ENCODE measurements at regions not wholly inside any gene's neighbourhood (a gene's known extent, or its start where the extent isn't known, plus 50 kb on each side); places are given as distances from the start of the nearest gene placed in this dataset.
A peak's percentile ranks its signal among the peaks of the same experiment; 100 is the strongest.

DNA sequence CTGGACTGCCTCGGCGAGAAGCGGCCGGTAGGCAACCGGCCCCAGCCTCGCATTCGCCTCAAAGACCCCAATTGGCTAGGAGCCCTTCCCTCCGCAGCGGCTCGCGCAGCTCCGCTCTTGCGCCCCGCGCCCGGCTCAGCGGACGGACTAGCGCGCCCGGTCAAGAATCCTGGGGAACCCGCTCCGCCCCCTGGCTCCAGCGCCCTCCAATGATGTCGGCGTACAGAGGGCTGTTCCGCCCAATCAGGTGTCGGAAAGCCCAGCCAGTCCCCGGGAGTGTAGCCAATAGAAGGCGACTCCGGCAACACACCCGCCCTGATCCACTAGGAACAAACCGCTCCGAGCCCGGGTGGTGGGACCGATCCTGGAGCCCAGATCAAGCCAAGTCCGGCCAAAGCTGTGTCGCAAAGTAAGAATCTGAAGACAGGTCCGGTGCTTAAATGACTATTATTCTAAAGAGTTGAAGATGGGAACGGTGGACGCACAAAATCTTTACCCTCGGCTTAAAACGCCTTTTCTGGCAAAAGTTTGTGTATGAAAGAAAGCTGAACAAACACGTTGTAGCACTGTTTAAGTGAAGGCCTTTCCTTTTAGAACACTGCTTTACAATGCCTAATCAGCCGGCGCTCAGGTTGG lies 132.2 kb downstream of the OGFRL1 start:
- DNase-seq (ENCODE audit: extremely low read depth, low read depth) = peak; percentile 91

DNA sequence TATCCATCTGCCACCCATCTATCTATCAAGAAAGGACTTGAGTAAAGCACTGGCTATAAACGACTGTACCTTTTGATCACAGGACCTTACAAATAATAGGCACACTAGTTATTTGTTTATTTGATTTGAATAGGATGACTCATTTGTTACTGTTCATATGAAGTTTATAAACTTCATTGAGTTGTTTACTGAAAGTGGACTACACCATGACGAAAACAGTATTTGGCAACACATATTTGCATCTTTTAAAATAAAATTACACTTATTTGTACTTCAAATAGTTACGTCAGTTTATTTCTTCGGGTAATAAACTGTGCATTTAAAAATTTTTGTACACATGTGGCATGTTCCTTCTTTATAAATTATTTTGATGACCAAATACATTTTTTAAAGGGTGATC lies 133.0 kb downstream of the OGFRL1 start:
- DNase-seq (ENCODE audit: extremely low read depth, low read depth) = no peak

DNA sequence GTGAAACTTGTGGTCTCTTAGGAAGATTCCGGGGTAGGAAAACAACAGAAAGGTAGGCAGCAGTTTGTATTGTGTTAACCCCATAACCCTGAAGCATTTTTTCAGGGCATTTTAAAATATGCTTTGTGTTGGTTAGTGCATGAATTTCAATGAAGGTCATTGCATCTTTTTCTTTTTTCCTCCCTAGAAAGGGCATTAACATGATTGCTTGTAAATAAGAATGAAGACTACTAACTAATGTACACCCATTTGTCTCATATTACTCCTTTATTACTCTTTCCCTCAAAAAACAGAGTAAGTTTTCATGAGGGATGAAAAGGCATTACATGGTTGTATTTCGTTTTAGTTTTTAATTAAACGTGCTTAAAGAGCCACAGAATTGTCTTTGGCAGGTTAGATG lies 141.4 kb downstream of the OGFRL1 start:
- no peak for DNase-seq (ENCODE audit: extremely low read depth, low read depth)

DNA sequence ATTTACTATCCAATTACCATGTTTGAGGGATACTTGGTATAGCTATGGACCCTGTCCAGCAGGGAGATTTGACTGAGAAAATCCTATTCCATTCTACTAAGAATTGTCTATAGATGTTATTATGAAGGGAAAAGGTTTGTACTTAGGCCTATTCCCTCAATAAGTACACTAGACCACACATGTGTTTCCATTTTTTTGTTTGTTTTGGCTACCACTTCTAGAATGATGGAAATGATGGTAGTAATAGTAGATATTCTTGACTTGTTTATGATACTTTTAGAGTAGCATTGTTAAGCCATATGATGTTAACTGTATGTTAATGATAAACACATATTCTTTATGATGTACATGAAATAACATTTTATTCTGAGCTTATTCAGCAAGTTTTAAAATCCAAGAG lies 144.8 kb downstream of the OGFRL1 start:
- no peak for DNase-seq (ENCODE audit: extremely low read depth, low read depth)

DNA sequence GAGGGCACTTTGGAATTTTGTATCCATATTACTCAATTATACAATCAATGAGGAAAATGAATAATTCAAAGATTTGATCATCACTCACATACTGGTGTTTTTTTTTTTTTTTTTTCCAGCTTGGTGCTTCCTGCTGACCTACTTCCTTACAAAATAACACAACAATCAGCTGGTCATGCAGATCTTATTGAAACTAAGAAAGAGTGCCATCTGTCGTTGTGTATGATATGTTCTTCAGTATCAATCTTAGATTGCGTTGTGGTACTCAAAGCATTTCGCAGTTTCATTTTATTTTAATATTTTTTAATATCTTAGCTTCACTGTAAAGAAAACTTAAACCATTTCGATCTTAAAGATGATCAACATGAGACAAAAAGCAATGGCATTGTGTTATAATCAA lies 155.6 kb downstream of the OGFRL1 start:
- DNase-seq (ENCODE audit: extremely low read depth, low read depth) = peak; percentile 49

DNA sequence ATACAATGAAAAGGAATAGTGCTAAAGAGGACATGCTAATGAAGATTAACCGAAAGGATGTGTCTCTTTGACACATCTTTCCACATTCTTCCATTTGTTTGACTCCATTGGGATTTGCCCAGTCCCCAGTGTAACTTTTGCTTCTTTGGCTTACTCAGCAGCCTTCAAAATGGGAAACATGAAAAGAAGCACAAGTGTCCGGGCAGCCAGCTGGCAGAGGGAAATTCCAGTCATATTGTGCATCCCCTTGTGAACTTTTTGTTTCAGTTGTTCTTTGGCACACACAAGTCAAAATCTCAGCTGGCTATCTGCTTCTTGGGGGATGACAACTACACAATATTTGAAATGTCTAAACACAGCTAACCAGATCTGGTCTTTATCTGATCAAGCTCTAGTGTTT lies 157.4 kb downstream of the OGFRL1 start:
- DNase-seq (ENCODE audit: extremely low read depth, low read depth) = no peak

DNA sequence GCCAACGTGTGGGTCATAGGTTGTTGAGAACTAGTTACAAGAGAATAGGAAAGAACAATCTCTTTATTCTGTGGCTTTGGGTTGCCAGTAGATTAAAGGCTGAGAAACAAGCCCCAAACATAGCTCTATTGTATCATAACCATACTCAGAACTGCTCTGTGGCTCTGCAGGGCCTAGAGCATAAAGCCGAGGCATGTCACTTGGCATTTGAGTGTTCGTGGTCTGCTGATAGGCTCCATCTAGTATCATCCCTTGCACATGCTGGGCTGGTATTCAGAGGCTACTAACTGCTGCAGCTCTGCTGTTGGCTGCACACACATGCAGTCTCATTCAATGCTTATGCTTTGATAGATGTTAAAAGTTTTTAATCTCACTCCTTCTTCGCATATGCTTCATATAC lies 157.9 kb downstream of the OGFRL1 start:
- no peak for DNase-seq (ENCODE audit: extremely low read depth, low read depth)

DNA sequence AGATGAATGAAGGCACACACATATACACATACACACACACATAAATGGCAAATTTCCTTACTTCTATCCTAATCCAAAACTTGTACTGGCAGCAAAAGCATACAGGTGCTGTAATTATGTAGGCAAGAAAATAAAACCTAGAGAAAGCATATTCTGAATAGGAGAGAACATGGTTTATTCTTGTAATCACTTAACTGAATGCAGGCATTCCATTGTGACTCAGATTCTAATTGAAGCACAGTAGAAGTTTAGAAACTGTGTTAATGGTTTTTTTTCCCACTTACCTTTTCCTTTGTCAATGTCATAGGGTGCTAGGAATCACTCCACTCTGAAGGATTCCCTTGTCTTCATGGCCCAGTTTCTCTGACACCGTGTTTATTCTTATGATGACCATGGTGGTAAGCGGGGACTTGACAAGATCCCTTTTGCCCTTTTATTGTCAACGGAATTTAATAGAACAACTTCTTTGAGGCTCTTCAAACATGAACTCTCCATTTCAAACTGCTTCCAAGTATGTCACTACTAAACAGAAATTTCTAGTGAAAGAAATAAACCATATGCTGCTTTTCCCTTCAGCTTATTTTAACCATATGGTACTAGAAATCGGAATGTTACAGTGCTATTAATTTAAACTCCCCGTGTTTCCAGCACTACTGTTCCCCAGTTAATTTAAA lies 164.2 kb downstream of the OGFRL1 start:
- no peak for DNase-seq (ENCODE audit: extremely low read depth, low read depth)

DNA sequence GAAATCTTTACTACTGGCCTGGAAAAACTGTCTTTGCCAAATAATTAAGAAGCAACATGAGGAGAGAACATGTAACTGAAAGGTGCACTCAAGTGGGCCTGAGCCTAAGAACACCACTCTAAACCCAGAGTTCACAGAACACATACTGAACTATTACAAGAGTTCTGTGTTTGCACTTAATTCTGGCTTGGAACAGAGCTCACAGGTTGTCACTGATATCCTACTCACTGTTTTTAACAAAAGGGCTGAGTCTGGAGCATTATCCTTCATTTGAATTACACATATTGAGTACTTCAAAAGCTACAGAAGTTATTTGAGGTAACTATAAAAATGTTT lies 164.7 kb downstream of the OGFRL1 start:
- no peak for DNase-seq (ENCODE audit: extremely low read depth, low read depth)

DNA sequence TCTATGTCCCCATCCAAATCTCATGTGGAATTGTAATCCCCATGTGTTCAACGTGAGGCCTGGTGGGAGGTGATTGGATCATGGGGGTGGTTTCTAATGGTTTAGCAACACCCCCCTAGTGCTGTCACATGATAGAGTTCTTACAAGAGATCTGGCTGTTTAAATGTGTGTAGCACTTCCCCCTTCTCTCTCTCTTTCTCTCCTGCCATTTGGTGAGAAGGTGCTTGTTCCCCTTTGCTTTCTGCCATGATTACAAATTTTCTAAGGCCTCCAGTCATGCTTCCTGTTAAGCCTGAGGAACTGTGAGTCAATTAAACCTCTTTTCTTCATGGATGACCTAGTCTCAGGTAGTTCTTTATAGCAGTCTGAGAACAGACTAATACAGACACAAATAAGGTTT lies 165.4 kb downstream of the OGFRL1 start:
- no peak for DNase-seq (ENCODE audit: extremely low read depth, low read depth)

DNA sequence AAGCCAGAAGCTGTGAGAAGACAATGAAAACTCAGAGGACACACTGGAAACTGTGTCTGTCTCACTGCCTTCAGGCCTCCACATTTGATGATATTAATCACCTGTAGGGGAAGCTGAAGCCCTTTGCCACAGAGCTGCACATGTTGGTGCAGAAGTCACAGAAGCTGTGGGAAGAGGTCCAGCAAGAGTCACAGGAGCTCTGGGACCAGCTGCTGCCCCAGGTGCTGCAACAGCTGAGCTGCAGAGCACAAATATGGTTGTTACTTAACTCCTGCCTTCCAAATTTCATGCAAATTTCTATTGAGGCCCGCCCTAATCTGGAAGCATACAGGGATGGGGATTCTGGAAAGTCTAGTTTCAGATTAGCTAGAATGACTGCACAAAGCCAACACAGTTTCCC lies 169.3 kb downstream of the OGFRL1 start:
- DNase-seq (ENCODE audit: extremely low read depth, low read depth) = no peak

DNA sequence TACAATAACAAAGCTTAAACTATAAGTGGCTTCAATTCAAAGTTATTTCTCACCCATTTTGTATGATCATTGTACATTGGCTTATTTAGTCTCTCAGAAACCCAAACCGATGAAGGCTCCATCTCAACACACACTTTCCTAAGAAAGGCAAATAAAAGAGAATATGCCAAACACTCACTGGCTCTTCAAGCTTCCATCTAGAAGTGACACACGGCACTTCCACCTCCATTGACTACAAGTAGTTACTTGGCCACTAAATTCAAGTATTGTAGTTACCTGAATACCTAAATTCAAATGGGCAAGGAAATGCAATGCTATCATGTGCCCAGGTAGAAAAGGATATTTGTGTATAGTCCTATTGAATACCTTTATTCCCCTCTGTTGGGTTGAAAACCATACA lies 170.6 kb downstream of the OGFRL1 start:
- no peak for DNase-seq (ENCODE audit: extremely low read depth, low read depth)

DNA sequence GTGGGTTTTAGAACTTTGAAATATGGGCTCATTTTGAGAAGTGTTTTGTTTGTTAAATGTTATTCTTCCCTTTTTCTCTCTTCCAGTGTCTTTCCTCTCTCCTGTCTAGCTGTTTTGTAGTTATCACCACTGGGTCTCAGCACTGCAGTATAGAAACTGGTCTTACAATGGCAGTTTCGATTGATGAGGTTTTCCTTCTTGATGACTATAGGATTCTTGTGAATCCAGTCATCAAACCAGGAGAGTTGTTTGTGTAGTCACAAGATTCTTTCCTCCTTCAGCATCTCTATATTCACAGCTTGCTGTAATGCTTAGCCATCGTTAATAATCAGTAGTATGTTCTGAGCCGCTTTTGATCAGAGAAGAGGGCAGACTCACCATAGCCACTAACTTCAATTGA lies 172.3 kb downstream of the OGFRL1 start:
- DNase-seq (ENCODE audit: extremely low read depth, low read depth) = no peak

DNA sequence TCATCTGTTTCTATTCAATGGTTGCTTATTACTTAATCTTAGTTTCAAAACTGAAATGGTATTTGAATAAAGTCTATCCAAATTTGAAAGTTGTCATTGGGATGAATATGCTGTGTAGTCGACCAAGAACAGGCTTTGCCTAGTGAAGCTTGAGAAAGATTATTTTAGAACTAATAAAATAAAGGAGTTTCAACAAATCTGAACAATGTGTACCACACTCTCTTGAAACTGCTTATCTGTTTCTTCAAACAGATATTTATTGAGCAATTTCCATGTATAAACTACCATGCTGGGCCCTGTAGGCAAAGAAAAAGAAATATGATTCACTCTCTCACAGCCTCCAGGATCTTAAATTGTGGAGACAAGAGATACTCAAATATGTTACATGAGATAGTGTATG lies 174.4 kb downstream of the OGFRL1 start:
- DNase-seq (ENCODE audit: extremely low read depth, low read depth) = no peak

DNA sequence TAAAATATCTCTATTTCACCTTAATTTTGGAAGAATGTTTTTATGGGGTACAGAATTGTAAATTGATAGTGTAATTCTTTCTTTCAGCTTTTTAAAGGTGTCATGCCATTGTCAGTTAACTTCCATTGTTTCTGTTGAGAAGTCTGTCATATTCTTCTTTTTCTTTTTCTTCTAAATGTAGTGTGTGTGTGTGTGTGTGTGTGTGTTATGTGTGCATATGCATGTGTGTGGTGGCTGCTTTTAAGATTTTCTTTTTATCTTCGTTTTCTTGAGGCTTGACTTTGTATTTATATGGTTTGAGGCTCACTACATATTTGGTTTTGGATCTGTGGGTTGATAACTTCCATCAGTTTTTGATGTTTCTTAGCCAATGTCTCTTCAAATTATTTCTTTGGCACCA lies 176.5 kb downstream of the OGFRL1 start:
- DNase-seq (ENCODE audit: extremely low read depth, low read depth) = no peak

DNA sequence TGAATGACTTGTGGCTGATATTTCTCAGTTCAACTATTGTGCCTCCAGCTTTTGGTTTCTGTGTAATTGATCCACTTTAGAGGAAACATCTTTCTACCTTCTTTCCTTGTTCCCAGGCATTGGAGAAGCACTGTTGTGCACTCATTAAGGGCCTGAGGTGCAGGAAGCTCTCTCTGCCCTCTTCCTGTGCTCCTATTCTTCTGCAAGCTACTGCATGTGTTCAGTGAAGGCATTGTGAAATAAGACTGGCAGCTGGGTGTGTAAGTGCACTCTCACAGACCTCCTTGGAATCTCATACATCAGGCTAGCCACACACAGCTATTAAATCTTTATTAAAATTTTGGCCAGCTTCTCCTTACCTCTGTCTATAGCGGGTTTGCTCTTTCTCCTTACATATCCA lies 177.8 kb downstream of the OGFRL1 start:
- no peak for DNase-seq (ENCODE audit: extremely low read depth, low read depth)

DNA sequence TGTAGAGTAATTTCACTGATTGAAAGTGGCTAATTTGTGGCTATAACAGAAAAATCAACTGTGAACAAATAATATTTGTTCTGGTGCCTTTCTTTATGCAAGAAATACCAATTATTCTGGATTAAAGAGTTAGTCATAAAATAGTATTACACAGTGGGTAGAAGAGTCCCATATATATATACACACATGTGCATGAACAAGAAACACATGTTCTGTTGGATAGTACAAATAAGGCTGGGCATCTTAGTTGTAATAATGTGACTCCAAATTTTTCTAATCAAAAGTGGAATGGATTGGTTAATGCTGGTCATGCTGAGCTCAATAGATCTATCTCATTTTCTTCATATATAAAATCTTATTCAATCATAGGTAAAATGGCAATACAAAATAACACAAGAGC lies 179.4 kb downstream of the OGFRL1 start:
- DNase-seq (ENCODE audit: extremely low read depth, low read depth) = no peak

DNA sequence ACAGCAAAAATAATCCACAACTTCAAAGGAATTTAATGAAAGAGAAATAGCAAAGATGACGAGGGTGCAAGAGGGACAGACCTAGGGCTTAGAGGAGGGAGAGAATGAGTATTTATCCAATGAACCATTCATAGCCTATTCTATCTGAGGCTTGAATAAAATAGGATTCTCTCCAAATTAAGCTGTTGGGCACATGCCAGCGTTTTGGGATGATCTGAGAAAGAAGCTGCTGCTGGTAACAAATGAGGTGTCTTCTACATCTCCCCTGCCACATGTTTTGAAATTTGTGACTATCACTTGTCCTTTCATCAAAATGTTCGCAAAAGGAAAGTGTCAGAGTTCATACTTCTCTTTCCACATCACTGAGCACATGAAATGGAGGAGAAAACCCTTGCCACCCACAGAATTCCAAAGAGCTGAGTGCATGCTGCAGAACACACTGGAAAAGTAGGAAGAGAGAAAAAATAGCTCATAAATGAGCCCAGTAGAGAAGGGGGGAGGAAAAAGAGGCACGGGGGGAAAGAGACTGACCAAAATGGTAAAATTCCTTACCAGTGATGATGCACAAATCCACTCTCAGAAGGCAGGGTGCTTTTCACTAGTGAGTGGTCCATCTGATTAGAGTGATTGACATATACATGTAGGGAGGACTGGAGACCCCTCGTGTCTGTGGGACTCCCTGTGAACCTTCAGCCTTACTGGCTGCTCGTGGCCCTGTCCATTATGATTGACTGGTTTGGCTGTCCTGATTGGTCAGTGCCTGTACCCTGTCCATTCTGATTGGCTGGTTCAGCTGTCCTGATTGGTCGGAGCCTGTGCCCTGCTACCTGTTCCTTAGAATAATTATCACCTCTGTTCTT lies 180.5 kb downstream of the OGFRL1 start:
- DNase-seq (ENCODE audit: extremely low read depth, low read depth) = no peak

DNA sequence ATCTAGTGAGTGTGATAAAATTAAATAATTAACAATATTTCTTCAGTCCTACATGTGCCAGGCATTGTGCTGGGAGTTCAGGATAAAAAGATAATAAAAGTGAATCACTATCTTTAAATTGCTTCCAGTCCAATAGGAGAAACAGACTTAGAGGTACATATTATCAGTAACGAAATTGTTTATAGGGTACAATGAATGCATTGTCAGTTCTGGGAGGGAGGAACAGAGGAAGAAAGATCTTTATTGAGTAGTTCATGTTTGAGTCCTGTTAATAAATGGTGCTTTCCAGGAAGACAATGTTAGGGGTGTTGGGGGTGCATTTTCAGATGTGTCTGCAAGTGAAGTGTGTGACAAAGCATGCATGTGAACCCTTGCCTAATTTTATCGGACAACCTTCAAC lies 183.1 kb downstream of the OGFRL1 start:
- DNase-seq (ENCODE audit: extremely low read depth, low read depth) = no peak

DNA sequence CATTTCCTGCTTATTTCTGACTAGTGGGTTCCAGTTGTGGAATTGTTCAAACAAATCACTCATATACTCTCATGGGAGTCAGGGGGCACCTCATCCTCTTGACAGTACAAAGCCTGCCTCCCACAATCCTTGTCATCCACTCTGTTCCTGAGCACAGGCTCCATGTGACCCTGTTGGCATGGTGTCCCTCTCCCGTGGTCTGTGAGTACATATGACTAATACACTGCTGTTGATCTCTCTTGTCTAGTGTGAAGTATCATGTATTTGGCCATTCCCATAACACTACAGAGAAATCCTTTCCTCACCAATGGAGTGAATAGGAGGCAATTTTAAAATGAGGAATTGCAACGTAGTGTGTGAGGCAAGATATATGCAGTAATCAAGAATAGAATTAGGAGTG lies 185.3 kb downstream of the OGFRL1 start:
- no peak for DNase-seq (ENCODE audit: extremely low read depth, low read depth)

DNA sequence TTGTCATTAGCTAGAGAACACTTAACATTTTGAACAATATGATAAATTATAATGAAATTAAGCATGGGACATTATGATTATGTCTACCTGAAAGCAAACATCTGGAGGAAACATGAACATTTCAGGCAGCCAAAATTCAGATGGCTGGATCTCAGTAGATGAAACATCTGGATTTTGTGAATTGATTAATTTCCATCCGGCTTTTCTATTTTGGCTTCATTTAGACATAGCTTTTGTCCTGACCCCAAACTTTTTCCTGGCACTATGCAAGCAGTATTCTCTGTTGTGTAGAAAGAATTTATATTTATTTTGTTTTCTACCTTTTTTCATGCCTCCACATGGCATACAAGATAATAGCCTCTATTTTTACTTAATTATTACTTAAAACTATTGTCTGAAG lies 186.3 kb downstream of the OGFRL1 start:
- no peak for DNase-seq (ENCODE audit: extremely low read depth, low read depth)

DNA sequence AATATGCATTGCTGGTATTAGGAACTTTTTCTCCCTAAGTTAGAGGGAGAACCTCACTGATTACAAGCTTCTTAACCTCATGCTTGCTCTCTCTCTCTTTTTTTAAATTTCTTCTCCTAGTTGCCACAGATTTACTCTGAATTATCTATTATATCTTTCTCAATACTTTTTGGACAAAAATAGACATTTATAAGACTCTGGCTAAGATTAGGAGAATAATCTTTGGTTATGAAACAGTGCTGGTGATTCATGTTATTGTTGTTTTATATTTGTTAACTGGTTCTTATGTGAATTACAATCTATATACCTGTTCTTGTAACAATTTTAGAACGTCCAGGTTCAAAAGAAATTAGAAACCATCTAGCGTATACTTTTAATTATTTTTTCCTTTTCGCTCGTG lies 187.8 kb downstream of the OGFRL1 start:
- DNase-seq (ENCODE audit: extremely low read depth, low read depth) = no peak

Measured in NCI-H460 (cell line).